CD1c-positive myeloid dendritic cell (primary cell): ENCODE measurements at regions not wholly inside any gene's neighbourhood (a gene's known extent, or its start where the extent isn't known, plus 50 kb on each side); places are given as distances from the start of the nearest gene placed in this dataset.

Experiments
- DNase-seq: peaks from one replicate; pipeline ENCODE4 v3.0.0-alpha.2; 2016; ENCODE audit errors: extremely low spot score

DNA sequence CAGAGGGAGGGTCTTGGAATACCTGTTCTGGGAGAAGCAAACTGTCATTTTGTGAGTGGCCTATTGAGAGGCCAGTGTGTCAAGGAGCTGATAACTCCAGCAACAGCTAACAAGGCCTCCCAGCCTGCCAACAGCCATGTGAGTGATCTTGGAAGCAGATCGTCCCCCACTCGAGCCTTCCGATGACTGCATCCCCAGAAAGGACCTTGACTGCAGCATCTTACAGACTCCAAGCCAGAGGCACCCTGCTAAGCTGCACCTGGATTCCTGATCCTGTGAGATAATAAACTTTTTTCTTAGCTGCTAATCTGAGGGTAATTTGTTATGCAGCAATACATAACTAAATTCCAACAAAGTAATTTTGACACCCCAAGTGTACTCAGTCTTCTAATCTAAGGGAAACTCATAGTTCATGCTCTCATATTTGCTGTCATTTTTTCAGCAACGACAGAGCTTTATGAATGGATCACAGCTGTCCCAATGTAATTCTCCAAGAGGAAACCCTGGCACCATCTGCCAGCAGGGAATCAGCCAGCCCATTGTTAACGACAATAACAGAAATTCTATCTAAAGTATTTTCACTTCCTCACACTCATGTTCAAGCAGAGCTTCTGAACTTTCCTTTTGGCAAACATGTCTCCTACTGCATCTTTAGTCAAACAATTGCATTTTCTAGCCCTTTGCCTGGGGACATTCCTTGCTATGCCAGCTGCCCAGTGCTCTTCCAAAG is 470.2 kb upstream of the BTBD3 start:
- no peak for DNase-seq

DNA sequence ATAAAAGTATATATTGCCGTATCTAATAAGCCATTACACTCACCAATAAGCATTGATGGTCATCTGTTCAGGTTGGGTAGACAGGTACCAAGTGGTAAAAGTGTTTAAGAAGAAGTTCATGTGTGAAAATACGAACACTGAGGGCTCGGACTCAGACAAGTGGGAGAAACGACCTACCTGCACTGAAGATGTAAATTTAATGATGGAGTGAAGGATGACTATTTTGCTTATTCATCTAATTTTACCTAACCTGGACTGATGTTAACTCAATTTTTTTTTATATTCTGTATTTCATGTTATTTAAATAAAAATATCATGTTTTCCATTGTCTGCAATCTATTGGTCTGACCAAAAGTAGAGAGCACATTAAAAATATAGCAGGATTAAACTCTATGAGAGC is 469.1 kb upstream of the BTBD3 start:
- no peak for DNase-seq

- DNase-seq, result no peak
Measured at GRCh38 chr20:11451793-11452291, 465.9 kb upstream of the BTBD3 start.

GRCh38 chr20:11452326-11452725 is 465.4 kb upstream of the BTBD3 start:
- peak; percentile 72 for DNase-seq

DNA sequence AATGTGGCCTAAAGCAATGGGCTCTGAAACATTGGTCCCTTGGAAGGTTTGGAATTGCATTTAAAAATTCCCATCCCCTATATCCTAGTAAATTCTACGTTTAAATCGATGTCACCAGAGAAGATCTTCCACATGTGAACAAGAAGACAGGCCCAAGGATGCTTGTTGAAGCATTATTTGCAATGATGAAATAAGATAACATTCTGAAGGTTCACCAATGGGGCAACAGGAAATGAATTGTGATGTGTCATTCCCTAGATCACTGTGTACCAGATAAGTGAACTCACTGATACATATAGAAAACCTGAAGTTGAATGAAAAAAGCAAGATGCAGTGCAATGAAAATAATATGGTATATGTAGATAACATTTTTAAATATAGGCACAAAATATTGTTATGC is 464.3 kb upstream of the BTBD3 start:
- peak; percentile 22 for DNase-seq

DNA sequence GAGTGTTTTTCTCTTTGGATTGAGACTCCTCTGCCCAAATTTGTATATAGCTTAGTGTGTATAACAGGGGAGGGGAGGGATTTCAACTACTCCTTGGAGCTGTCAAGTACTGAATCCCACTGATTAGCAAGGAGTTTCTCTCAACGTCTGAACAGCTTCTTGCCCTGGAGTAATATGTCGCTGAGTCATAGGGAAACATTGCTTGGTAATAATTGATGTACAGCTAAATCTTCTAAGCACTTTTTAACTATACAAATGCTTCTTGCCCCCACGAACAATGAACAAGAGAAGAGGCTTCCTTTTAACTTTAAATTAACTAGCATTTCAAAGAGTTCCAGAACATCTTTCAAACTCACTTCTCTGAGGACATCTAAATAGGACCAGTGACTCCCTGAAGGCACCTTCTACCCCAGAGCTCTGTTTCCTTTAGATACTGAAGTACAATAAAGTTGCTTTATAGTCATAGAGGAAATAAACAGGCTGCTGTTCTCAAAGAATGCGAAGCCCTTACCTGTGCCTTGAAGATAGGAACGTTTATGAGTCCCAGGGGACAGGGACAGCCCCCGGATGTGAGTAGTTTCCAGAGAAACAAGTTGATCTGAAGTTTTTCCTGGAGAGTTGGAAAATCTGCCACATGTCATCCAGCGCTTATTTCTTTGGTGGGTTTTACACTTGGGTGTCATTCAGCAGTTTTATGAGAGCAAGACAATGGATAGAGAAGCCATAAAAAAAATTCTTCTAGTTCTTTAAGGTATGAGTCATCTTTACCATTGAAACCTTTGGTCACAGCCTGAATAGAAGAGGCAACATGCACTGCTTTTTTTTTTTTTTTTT is 462.5 kb upstream of the BTBD3 start:
- peak; percentile 7 for DNase-seq

DNA sequence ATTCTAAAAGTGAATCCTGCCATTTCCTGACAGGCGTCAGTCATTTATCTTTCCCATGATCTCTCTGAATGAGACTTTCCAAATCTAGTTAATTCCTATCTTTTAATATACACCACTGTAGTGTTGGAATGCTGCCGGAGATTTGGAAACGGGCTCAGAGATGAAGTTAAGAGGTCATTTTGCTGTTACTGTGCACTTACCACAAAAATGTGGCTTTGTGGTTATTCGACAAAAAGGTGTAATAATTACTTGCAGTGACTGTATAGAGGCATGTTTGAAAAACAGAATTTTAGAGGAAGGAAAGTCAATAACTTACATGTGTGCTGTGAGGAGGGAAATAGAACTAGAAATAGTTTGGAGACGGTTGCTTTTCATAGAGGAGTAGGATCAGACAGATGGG is 460.2 kb upstream of the BTBD3 start:
- no peak for DNase-seq

- DNase-seq, result peak; percentile 30
Measured at GRCh38 chr20:11459090-11459890, 458.4 kb upstream of the BTBD3 start.

DNA sequence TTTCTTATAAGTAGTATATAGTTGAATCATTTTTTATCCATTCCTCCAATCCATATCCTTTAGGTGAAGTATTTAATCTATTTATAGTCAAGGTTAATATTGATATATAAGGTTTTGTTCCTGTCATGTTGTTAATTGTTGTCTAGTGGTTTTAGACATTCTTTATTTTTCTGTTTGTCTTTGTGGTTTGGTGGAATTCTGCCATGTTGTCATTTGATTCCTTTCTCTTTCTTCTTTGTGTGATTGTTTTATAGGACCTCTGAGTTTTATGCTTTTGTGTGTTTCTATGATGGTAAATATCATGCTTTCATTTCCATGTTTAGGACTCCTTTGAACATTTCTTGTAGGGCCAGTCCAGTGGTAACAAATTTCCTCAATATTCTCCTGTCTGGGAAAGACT is 450.3 kb upstream of the BTBD3 start:
- DNase-seq, result no peak

DNA sequence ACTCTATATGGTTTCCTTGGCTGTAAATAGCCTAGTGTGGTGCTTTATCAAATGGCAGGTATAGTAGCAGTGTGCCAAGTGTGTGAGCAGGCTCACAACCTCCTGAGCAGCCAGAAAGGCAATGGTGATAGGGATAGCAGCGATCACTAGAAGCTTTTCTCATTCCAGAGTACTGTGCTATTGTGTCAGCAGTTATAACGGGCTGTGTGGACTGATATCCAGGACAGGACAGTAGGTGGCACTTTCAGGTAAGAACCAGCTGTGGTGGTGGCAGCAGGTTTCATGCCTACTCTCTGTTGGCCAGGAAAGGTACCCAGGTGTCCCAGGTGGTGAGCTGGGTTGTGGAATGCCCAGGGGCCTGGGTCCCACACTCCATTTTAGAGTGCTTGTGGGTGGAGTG is 448.8 kb upstream of the BTBD3 start:
- DNase-seq, result no peak

DNA sequence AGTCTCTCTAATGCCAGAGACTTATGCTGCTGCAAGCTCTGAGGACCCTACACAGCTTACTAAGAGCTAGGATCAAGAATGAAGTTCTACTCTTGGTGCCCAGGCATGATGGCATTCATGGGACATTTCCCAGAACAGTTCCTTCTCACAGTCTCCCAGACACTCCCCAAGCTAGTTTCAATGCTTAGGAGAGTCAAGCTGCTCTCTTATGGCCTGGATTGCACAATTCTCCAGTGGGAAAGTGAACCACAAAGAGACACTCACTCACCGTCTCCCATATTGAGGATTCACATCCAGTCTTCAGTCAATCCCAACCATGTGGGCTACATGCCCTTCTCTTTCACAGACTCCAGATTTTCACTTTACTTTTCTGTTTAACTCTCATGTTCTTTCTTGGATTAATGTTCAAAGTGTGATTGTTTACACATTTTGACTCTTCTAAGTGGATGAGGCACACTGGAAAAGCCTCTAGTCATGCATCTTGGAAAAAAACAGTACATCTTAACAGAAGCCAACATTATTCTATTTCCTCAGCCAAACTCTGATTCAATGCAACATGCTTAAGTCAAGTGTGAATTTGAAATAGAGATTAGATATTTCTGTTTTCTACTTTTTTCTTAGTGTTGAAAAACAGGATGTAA is 447.8 kb upstream of the BTBD3 start:
- DNase-seq, result no peak

DNA sequence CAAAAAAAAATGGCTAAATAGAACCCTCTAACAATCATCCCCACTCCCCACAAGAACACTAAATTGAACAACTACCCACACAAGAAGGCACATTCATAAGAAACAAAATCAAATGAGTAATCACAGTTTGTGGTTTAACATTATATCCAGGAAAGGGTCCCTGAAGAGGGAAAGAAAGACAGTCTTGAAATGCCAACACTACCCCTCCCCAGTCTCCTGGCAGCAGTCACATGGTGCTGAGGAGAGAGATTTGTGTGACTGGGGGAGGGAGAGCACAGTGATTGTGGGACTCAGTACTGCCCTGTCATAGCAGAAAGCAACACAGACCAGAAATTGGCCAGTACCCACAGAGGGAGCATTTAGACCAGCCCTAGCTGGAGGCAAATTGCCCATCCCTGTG is 443.7 kb upstream of the BTBD3 start:
- no peak for DNase-seq

- DNase-seq, result no peak
Measured at GRCh38 chr20:11483697-11484096, 434.0 kb upstream of the BTBD3 start.

GRCh38 chr20:11484479-11484878 is 433.2 kb upstream of the BTBD3 start:
- no peak for DNase-seq

- DNase-seq, result no peak
Measured at GRCh38 chr20:11492386-11492785, 425.3 kb upstream of the BTBD3 start.

GRCh38 chr20:11492846-11493245 is 424.8 kb upstream of the BTBD3 start:
- DNase-seq, result no peak

DNA sequence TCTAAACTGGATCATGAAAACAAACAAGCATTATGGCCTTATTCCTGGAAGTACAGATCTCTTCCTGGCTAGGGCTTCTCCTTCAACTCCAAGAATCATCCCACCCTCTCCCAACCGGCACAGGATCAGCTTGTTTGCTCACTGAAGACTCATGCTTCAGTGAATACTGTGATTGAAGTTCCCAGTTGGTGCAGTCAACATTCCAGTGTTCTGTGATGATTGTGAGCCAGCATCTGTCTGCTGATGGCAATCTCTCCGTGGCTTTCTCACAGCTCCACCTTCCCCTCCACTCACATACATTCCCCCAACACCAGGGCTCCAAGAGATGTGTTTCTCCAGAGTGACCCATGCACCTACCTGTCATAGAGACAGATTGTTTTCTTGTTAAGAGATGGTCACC is 421.3 kb upstream of the BTBD3 start:
- DNase-seq, result no peak

GRCh38 chr20:11497545-11497944 is 420.1 kb upstream of the BTBD3 start:
- no peak for DNase-seq

DNA sequence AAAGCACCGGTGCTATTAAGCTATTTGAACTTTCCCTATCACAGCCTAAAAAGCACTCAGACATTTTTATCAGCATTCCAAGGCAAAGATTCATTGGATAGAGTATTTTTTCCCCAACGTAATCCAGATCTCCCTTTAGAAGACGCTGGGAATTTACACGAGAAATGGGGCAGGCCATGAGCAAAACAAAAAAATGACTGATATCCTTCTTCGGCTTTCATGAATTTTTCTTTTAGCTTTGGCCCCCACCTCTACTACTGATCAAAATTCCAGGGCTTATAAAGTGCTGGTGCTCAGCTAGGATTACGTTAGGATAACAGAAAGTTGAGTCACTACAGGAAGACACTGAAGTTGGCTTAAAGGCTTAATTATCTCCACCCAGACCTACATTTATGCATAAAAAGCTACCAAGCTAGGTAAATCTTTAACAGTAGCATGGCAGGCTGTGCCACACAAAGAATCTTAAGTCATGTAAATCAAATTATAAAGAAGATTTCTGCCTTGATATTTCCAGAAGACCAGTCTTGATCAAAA is 418.5 kb upstream of the BTBD3 start:
- no peak for DNase-seq

DNA sequence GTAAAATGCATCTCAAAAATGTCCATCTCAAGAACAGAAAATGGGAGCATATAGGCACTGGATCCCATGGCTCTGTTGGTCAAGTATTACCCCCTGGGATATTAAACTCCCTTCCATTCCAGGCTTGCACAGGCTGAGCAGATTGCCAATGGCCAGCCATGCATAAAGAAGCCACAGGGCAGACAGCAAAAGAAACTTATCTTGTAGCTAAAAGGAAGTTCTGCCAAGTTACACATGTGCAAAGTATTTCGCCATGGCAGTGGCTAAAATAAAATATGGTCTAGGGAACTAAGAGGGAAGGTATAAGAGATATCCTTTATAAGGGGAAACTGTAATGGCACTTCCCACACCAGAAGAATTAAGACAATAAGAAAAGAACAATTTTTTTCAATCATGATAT is 415.6 kb upstream of the BTBD3 start:
- DNase-seq, result no peak

- no peak for DNase-seq
Measured at GRCh38 chr20:11502671-11503070, 415.0 kb upstream of the BTBD3 start.

DNA sequence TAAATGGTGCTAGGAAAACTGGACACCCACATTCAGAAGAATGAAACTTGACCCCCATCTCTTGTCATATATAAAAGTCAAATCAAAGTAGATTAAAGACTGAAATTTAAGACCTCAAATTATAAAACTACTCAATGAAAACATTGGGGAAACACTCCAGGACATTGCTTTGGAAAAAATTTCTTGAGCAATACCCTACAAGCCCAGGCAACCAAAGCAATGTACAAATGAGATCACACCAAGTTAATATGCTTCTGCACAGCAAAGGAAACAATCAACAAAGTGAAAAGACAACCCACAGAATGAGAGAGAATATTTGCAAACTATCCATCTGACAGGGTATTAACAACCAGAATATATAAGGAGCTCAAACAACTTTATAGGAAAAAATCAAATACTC is 407.9 kb upstream of the BTBD3 start:
- no peak for DNase-seq
